Testis (tissue), 2 donors: ENCODE measurements at regions not wholly inside any gene's neighbourhood (a gene's known extent, or its start where the extent isn't known, plus 50 kb on each side); places are given as distances from the start of the nearest gene placed in this dataset.

Experiments
- CTCF ChIP-seq, 3 experiments: fragments of 450-650 bp in 2 of 3; fragments of 200-600 bp in 1 of 3; sonication (generic) in 1 of 3; IDR thresholded peaks; one replicate each; pipeline ENCODE4 v1.5.1; 2016 to 2019; ENCODE audit warnings: antibody characterized with exemption in 3 of 3, mild to moderate bottlenecking in 2 of 3, moderate library complexity in 1 of 3
- POLR2A ChIP-seq: fragments of 450-650 bp; IDR thresholded peaks from one replicate; pipeline ENCODE4 v1.6.1; 2017; ENCODE audit warnings: antibody characterized with exemption, mild to moderate bottlenecking, moderate library complexity

- TF ChIP-seq CTCF (IDR thresholded peaks at IDR 0.05) = no peak
- TF ChIP-seq POLR2A = no peak
These were observed 2384.6 kb upstream of the WWC1 start for GRCh38 chr5:165906871-165907270.
